Upper lobe of left lung (tissue), 4 donors: ENCODE measurements at regions not wholly inside any gene's neighbourhood (a gene's known extent, or its start where the extent isn't known, plus 50 kb on each side); places are given as distances from the start of the nearest gene placed in this dataset.

Source experiments
- CTCF ChIP-seq, 6 experiments: fragments of 450-650 bp in 4 of 6; fragments of 200-600 bp in 2 of 6; sonication (generic) in 2 of 6; IDR thresholded peaks; one replicate each; pipeline ENCODE4 v1.5.1; 2016 to 2019; ENCODE audit warnings: antibody characterized with exemption in 6 of 6
- EP300 ChIP-seq, 4 donors: sonication (generic); formaldehyde crosslinking; IDR thresholded peaks; one replicate each; pipeline ENCODE4 v1.5.1; 2017; ENCODE audit warnings: antibody characterized with exemption in 4 of 4, control low read depth in 2 of 4
- POLR2A ChIP-seq, 4 donors: fragments of 450-650 bp; IDR thresholded peaks; one replicate each; pipeline ENCODE4 v1.5.1; 2016 to 2017; ENCODE audit warnings: antibody characterized with exemption in 4 of 4, mild to moderate bottlenecking in 2 of 4

GRCh38 chr13:42409551-42409950 is 137.6 kb downstream of the AKAP11 start:
- TF ChIP-seq POLR2A (IDR thresholded peaks at IDR 0.05) = no peak
- TF ChIP-seq CTCF (IDR thresholded peaks at IDR 0.05) = no peak
- TF ChIP-seq EP300 (IDR thresholded peaks at IDR 0.05) = no peak
